Spleen (tissue), 3 donors: ENCODE measurements at regions not wholly inside any gene's neighbourhood (a gene's known extent, or its start where the extent isn't known, plus 50 kb on each side); places are given as distances from the start of the nearest gene placed in this dataset.

Experiments used
- POLR2A ChIP-seq, 3 donors: fragments of 450-650 bp; IDR thresholded peaks; one replicate each; pipeline ENCODE4 v1.5.1; 2017; ENCODE audit warnings: antibody characterized with exemption in 3 of 3, mild to moderate bottlenecking in 1 of 3
- POLR2AphosphoS5 ChIP-seq, 3 donors: sonication (generic); formaldehyde crosslinking; IDR thresholded peaks; one replicate each; pipeline ENCODE4 v1.5.1; 2017; ENCODE audit warnings: antibody characterized with exemption in 3 of 3

- TF ChIP-seq POLR2A (IDR thresholded peaks at IDR 0.05) (no peak), POLR2AphosphoS5 (IDR thresholded peaks at IDR 0.05) (no peak)
Observed at GRCh38 chr5:135100431-135100830, 66.4 kb upstream of the PITX1 start.
